HEK293 (cell line): ENCODE measurements at regions not wholly inside any gene's neighbourhood (a gene's known extent, or its start where the extent isn't known, plus 50 kb on each side); places are given as distances from the start of the nearest gene placed in this dataset.

Source experiments
- CTCF ChIA-PET: fragments of 350-600 bp; formaldehyde crosslinking; extraction: SDS; loops from one replicate; lab custom pipeline; 2021; ENCODE audit warnings: antibody characterized with exemption; lab: Yijun Ruan, JAX
- POLR2A ChIA-PET: fragments of 300-600 bp; formaldehyde crosslinking; extraction: SDS; loops from one replicate; lab custom pipeline; 2020; ENCODE audit warnings: antibody characterized with exemption, inconsistent platforms; lab: Yijun Ruan, JAX
- H3K27ac ChIP-seq: fragments of 200-500 bp; sonication (Bioruptor generic); 2 replicates; pipeline ENCODE4 v1.5.1; 2014; ENCODE audit warnings: low read depth, low read length, control low read depth, inconsistent platforms; ENCODE audit errors: extremely low read depth
- H3K36me3 ChIP-seq, 2 experiments: fragments of 200-500 bp in 1 of 2; sonication (Bioruptor generic) in 1 of 2; 1 replicate in 1 of 2; 2 replicates in 1 of 2; pipeline ENCODE4 v1.5.1; 2014 to 2017; ENCODE audit warnings: inconsistent platforms in 2 of 2, low read length in 2 of 2; ENCODE audit not compliant: control insufficient read depth in 2 of 2, insufficient read depth in 1 of 2
- H3K4me1 ChIP-seq: fragments of 200-500 bp; sonication (Bioruptor generic); 2 replicates; pipeline ENCODE4 v1.5.1; 2014; ENCODE audit warnings: mild to moderate bottlenecking, low read length, inconsistent platforms; ENCODE audit not compliant: control insufficient read depth, insufficient read depth
- H3K4me3 ChIP-seq: 2 replicates; pipeline ENCODE4 v1.5.1; 2011; ENCODE audit warnings: low read depth, mild to moderate bottlenecking, control low read depth, low read length, moderate library complexity
- H3K9me3 ChIP-seq: fragments of 200-500 bp; sonication (Bioruptor generic); 2 replicates; pipeline ENCODE4 v1.5.1; 2014; ENCODE audit warnings: low read depth, low read length, inconsistent platforms; ENCODE audit not compliant: control insufficient read depth, insufficient read depth
- EGR2 ChIP-seq: fragments of 450-650 bp; formaldehyde crosslinking; IDR thresholded peaks from 2 replicates; pipeline ENCODE4 v1.5.1; 2016; ENCODE audit warnings: low read depth, missing biosample characterization, missing genetic modification characterization
- GLIS1 ChIP-seq: fragments of 450-650 bp; formaldehyde crosslinking; IDR thresholded peaks from 2 replicates; pipeline ENCODE4 v1.5.1; 2016; ENCODE audit warnings: missing biosample characterization, missing genetic modification characterization
- HOXC10 ChIP-seq: sonication (generic); formaldehyde crosslinking; IDR thresholded peaks from 2 replicates; pipeline ENCODE4 v1.8.1; 2023; ENCODE audit warnings: mild to moderate bottlenecking, missing genetic modification reagents
- REPIN1 ChIP-seq: fragments of 450-650 bp; formaldehyde crosslinking; IDR thresholded peaks from 2 replicates; pipeline ENCODE4 v1.5.1; 2017; ENCODE audit warnings: missing biosample characterization, missing genetic modification characterization, low read depth
- SALL2 ChIP-seq: fragments of 450-650 bp; formaldehyde crosslinking; IDR thresholded peaks from 2 replicates; pipeline ENCODE4 v1.5.0; 2017; ENCODE audit warnings: missing biosample characterization, mild to moderate bottlenecking, missing genetic modification characterization, borderline replicate concordance
- SCRT2 ChIP-seq: fragments of 450-650 bp; formaldehyde crosslinking; IDR thresholded peaks from 2 replicates; pipeline ENCODE4 v1.5.1; 2016; ENCODE audit warnings: missing biosample characterization, missing genetic modification characterization
- TCF7L2 ChIP-seq: IDR thresholded peaks from 2 replicates; pipeline ENCODE4 v1.6.1; 2011; ENCODE audit warnings: low read depth, mild to moderate bottlenecking, inconsistent platforms, low read length, moderate library complexity, borderline replicate concordance
- ZBTB20 ChIP-seq: fragments of 450-650 bp; formaldehyde crosslinking; IDR thresholded peaks from 2 replicates; pipeline ENCODE4 v1.5.1; 2016; ENCODE audit warnings: missing biosample characterization, missing genetic modification characterization
- ZNF10 ChIP-seq: fragments of 450-650 bp; formaldehyde crosslinking; IDR thresholded peaks from 2 replicates; pipeline ENCODE4 v1.5.1; 2017; ENCODE audit warnings: missing biosample characterization, missing genetic modification characterization
- ZNF133 ChIP-seq: fragments of 450-650 bp; formaldehyde crosslinking; IDR thresholded peaks from 2 replicates; pipeline ENCODE4 v1.5.1; 2016; ENCODE audit warnings: missing biosample characterization, missing genetic modification characterization
- ZNF148 ChIP-seq: fragments of 450-650 bp; formaldehyde crosslinking; IDR thresholded peaks from 2 replicates; pipeline ENCODE4 v1.5.0; 2017; ENCODE audit warnings: missing biosample characterization, missing genetic modification characterization, borderline replicate concordance
- ZNF16 ChIP-seq: fragments of 450-650 bp; formaldehyde crosslinking; IDR thresholded peaks from 2 replicates; pipeline ENCODE4 v1.5.1; 2016; ENCODE audit warnings: low read depth, missing biosample characterization, missing genetic modification characterization
- ZNF174 ChIP-seq: fragments of 450-650 bp; formaldehyde crosslinking; IDR thresholded peaks from 2 replicates; pipeline ENCODE4 v1.5.0; 2017; ENCODE audit warnings: missing biosample characterization, mild to moderate bottlenecking, missing genetic modification characterization
- ZNF2 ChIP-seq: fragments of 450-650 bp; formaldehyde crosslinking; IDR thresholded peaks from 2 replicates; pipeline ENCODE4 v1.5.1; 2016; ENCODE audit warnings: missing biosample characterization, missing genetic modification characterization
- ZNF248 ChIP-seq: fragments of 450-650 bp; formaldehyde crosslinking; IDR thresholded peaks from 2 replicates; pipeline ENCODE4 v1.5.1; 2017; ENCODE audit warnings: missing biosample characterization, missing genetic modification characterization
- ZNF266 ChIP-seq: fragments of 450-650 bp; formaldehyde crosslinking; IDR thresholded peaks from 2 replicates; pipeline ENCODE4 v1.5.1; 2016; ENCODE audit warnings: missing biosample characterization, missing genetic modification characterization, low read depth
- ZNF366 ChIP-seq: fragments of 450-650 bp; formaldehyde crosslinking; conservative IDR thresholded peaks from 2 replicates; pipeline ENCODE4 v1.5.1; 2016; ENCODE audit warnings: missing biosample characterization, missing genetic modification characterization
- ZNF404 ChIP-seq: fragments of 450-650 bp; formaldehyde crosslinking; IDR thresholded peaks from 2 replicates; pipeline ENCODE4 v1.5.1; 2017; ENCODE audit warnings: missing biosample characterization, missing genetic modification characterization
- ZNF426 ChIP-seq: fragments of 450-650 bp; formaldehyde crosslinking; IDR thresholded peaks from 2 replicates; pipeline ENCODE4 v1.5.1; 2017; ENCODE audit warnings: missing biosample characterization, missing genetic modification characterization, mild to moderate bottlenecking, inconsistent platforms, moderate library complexity
- ZNF626 ChIP-seq: fragments of 450-650 bp; sonication (Bioruptor Pico); formaldehyde crosslinking; IDR thresholded peaks from 2 replicates; pipeline ENCODE4 v1.5.1; 2018; ENCODE audit warnings: missing biosample characterization, missing genetic modification characterization, inconsistent platforms
- ZNF701 ChIP-seq: fragments of 450-650 bp; formaldehyde crosslinking; IDR thresholded peaks from 2 replicates; pipeline ENCODE4 v1.5.1; 2016; ENCODE audit warnings: missing biosample characterization, missing genetic modification characterization
- ZNF843 ChIP-seq: fragments of 450-650 bp; formaldehyde crosslinking; IDR thresholded peaks from 2 replicates; pipeline ENCODE4 v1.5.1; 2016; ENCODE audit warnings: missing biosample characterization, missing genetic modification characterization

GRCh38 chr5:71836084-71836483 lies 117.0 kb downstream of the CARTPT start:
- no peaks in the 10 kb centered on the region for H3K4me1 ChIP-seq
- H3K27ac ChIP-seq = no peak overlapping the region
- no peaks in the 10 kb centered on the region for H3K9me3 ChIP-seq
- no peaks in the 10 kb centered on the region for H3K36me3 ChIP-seq
- TF ChIP-seq ZNF366 (tag by site-specific recombination) (no peak), GLIS1 (tag by site-specific recombination) (no peak), ZNF843 (tag by site-specific recombination) (no peak), REPIN1 (no peak), ZNF2 (tag by site-specific recombination) (no peak), EGR2 (tag by site-specific recombination) (no peak), ZBTB20 (tag by site-specific recombination) (no peak), ZNF174 (tag by site-specific recombination) (no peak), ZNF626 (no peak), ZNF10 (tag by site-specific recombination) (no peak), ZNF404 (no peak), ZNF148 (no peak), ZNF266 (no peak), HOXC10 (CRISPR knock-in tag) (no peak)
- ChIA-PET CTCF (interaction anchor here (0.6 to 1.8 kb wide), 3 partner anchors 23 to 523 kb away, joined by 3 read pairs; no protein-coding TSS in a partner anchor), POLR2A (no interaction called here)
- H3K4me3 ChIP-seq = no peak overlapping the region

- H3K9me3 ChIP-seq = no peaks in the 10 kb centered on the region
- ChIA-PET CTCF (interaction anchor here (0.6 to 1.8 kb wide), 3 partner anchors 23 to 522 kb away, joined by 3 read pairs; no protein-coding TSS in a partner anchor), POLR2A (no interaction called here)
- H3K4me3 ChIP-seq = no peak overlapping the region
- no peak overlapping the region for H3K27ac ChIP-seq
- H3K4me1 ChIP-seq = no peaks in the 10 kb centered on the region
- TF ChIP-seq ZNF16 (tag by site-specific recombination) (no peak), ZNF248 (tag by site-specific recombination) (no peak), SALL2 (no peak), ZNF426 (no peak), GLIS1 (tag by site-specific recombination) (no peak)
- no peaks in the 10 kb centered on the region for H3K36me3 ChIP-seq
Observed at GRCh38 chr5:71836559-71837112, 117.6 kb downstream of the CARTPT start.

- H3K4me3 ChIP-seq = no peak overlapping the region
- H3K27ac ChIP-seq = no peak overlapping the region
- no peaks in the 10 kb centered on the region for H3K9me3 ChIP-seq
- TF ChIP-seq TCF7L2 (no peak), SCRT2 (tag by site-specific recombination) (no peak), ZNF133 (tag by site-specific recombination) (no peak), ZNF701 (tag by site-specific recombination) (no peak)
- POLR2A ChIA-PET = no interaction called here
- H3K4me1 ChIP-seq = no peaks in the 10 kb centered on the region
- no peaks in the 10 kb centered on the region for H3K36me3 ChIP-seq
- CTCF ChIA-PET = interaction anchor here (0.6 kb wide), 1 partner anchor 226 kb away, joined by 4 read pairs; no protein-coding TSS in a partner anchor
Observed at GRCh38 chr5:71838286-71838685, 119.2 kb downstream of the CARTPT start.
